ENCODE measurements at regions not wholly inside any gene's neighbourhood (a gene's known extent, or its start where the extent isn't known, plus 50 kb on each side); places are given as distances from the start of the nearest gene placed in this dataset.

GRCh38 chr13:74000876-74001275, 133.3 kb downstream of the KLF12 start:
- TF ChIP-seq CTCF (IDR thresholded peaks at IDR 0.05) (no peak), POLR2A (IDR thresholded peaks at IDR 0.05) (no peak)

Measured in body of pancreas (tissue), 4 donors.